VCaP (cell line): ENCODE measurements at regions not wholly inside any gene's neighbourhood (a gene's known extent, or its start where the extent isn't known, plus 50 kb on each side); places are given as distances from the start of the nearest gene placed in this dataset.
"Not testable (repeated sequence)": the region's sequence is repeated elsewhere in the genome, so short reads cannot be mapped to it uniquely, and the experiment has no call there.

Experiments
- H3K27ac ChIP-seq: fragments of 450-650 bp; 2 replicates; pipeline ENCODE4 v1.5.1; 2017
- CTCF ChIP-seq: fragments of 450-650 bp; conservative IDR thresholded peaks from 2 replicates; pipeline ENCODE4 v1.5.1; 2017; ENCODE audit warnings: mild to moderate bottlenecking, moderate library complexity

- no peak overlapping the region for H3K27ac ChIP-seq
- TF ChIP-seq CTCF = no peak
Observed at GRCh38 chr1:22206551-22207125, 63.7 kb upstream of the WNT4 start.

- H3K27ac ChIP-seq = no peak overlapping the region
- no peak for TF ChIP-seq CTCF
Observed at GRCh38 chr1:22207511-22208267, 64.8 kb upstream of the WNT4 start.

- TF ChIP-seq CTCF = no peak
- H3K27ac ChIP-seq = no peak overlapping the region
Observed at GRCh38 chr1:22208268-22208972, 65.5 kb upstream of the WNT4 start.

- TF ChIP-seq CTCF = no peak
Observed at GRCh38 chr1:22208973-22209378, 66.1 kb upstream of the WNT4 start.

GRCh38 chr1:22210176-22210575 is 67.3 kb upstream of the WNT4 start:
- no peak for TF ChIP-seq CTCF
- no peak overlapping the region for H3K27ac ChIP-seq

More at GRCh38 chr1:22208973-22209378, 66.1 kb upstream of the WNT4 start:
- H3K27ac ChIP-seq = no peak overlapping the region

GRCh38 chr1:22210636-22211035 is 67.7 kb upstream of the WNT4 start:
- no peak overlapping the region for H3K27ac ChIP-seq
- TF ChIP-seq CTCF = no peak

GRCh38 chr1:22211459-22211858 is 68.6 kb upstream of the WNT4 start:
- not testable (repeated sequence) for H3K27ac ChIP-seq
